ENCODE measurements at regions not wholly inside any gene's neighbourhood (a gene's known extent, or its start where the extent isn't known, plus 50 kb on each side); places are given as distances from the start of the nearest gene placed in this dataset.

DNA sequence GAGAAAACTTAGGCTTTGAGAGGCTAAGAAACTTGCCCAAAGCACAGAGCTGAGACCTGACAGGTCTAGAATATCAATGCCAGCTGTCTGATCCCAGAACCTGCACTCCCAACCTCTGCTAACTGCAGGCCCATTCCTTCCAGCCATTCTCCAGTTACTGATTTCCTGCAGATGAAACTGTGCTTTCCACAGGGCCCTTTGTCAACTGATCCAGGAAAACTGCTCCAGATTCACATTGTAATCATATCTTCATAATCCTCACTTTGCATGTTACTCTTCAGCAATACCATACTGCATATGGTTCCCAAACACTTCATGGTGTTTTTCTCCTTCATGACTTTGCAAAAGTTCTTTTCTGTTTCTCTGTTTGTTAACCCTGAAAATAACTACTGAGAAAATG lies 100.6 kb downstream of the RAP2A start:
- no peaks in the 10 kb centered on the region for H3K36me3 ChIP-seq
- H3K27me3 ChIP-seq = no peaks in the 10 kb centered on the region
- TF ChIP-seq POLR2A (IDR thresholded peaks at IDR 0.05) = no peak
- TF ChIP-seq, protein P1, sequence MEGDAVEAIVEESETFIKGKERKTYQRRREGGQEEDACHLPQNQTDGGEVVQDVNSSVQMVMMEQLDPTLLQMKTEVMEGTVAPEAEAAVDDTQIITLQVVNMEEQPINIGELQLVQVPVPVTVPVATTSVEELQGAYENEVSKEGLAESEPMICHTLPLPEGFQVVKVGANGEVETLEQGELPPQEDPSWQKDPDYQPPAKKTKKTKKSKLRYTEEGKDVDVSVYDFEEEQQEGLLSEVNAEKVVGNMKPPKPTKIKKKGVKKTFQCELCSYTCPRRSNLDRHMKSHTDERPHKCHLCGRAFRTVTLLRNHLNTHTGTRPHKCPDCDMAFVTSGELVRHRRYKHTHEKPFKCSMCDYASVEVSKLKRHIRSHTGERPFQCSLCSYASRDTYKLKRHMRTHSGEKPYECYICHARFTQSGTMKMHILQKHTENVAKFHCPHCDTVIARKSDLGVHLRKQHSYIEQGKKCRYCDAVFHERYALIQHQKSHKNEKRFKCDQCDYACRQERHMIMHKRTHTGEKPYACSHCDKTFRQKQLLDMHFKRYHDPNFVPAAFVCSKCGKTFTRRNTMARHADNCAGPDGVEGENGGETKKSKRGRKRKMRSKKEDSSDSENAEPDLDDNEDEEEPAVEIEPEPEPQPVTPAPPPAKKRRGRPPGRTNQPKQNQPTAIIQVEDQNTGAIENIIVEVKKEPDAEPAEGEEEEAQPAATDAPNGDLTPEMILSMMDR (IDR thresholded peaks at IDR 0.05) = no peak

DNA sequence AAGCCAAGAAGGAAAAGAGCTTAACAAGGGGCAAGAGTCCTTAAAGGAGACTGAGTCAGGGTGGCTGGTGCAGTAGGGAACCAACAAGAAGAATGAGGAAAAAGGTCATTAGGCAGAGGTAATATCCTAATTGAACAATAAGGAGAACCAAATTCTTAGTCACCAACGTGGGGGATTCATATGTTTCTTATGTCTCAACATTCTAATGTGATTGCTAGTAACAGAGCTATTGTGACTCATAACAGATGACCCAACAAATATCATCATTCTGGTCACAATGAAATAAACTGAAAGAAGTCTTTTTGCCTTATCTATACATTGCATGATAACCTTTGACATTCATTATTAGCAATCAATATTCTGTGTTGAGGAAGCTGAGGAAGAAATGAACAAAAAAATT lies 101.6 kb downstream of the RAP2A start:
- Histone ChIP-seq H3K27ac (no peak overlapping the region), H3K36me3 (no peaks in the 10 kb centered on the region), H3K4me1 (no peaks in the 10 kb centered on the region), H3K4me3 (no peak overlapping the region), H3K9me3 (no peaks in the 10 kb centered on the region), H3K27me3 (no peaks in the 10 kb centered on the region)
- DNase-seq = no peak
- TF ChIP-seq, protein P1 (IDR thresholded peaks at IDR 0.05) = no peak
- TF ChIP-seq POLR2A (IDR thresholded peaks at IDR 0.05) = no peak

More for the DNA sequence above, 100.6 kb downstream of the RAP2A start:
- Histone ChIP-seq H3K9me3 (no peaks in the 10 kb centered on the region), H3K4me1 (no peaks in the 10 kb centered on the region), H3K27ac (no peak overlapping the region), H3K4me3 (no peak overlapping the region)
- no peak for DNase-seq

DNA sequence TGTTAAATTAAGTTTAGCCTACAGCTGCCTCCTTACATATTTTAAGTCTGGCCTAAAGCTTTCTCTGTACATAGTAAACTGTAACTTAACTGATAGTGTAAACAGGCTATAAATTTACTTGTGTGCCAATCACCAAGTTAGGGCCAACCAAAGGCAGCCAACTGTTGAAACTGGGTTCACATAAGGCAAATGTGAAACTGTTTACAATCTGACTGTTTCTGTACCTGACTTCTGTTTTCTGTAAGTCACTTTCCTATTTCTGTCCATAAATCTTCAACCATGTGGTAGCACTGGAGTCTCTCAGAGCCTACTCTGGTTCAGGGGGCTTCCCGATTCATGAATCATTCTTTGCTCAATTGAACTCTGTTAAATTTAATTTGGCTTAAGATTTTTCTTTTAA lies 103.1 kb downstream of the RAP2A start:
- Histone ChIP-seq H3K36me3 (no peaks in the 10 kb centered on the region), H3K27ac (no peak overlapping the region), H3K27me3 (no peaks in the 10 kb centered on the region), H3K4me1 (no peaks in the 10 kb centered on the region), H3K9me3 (no peaks in the 10 kb centered on the region), H3K4me3 (no peak overlapping the region)
- DNase-seq = no peak
- TF ChIP-seq POLR2A (IDR thresholded peaks at IDR 0.05) = no peak
- TF ChIP-seq, protein P1 (IDR thresholded peaks at IDR 0.05) = no peak

DNA sequence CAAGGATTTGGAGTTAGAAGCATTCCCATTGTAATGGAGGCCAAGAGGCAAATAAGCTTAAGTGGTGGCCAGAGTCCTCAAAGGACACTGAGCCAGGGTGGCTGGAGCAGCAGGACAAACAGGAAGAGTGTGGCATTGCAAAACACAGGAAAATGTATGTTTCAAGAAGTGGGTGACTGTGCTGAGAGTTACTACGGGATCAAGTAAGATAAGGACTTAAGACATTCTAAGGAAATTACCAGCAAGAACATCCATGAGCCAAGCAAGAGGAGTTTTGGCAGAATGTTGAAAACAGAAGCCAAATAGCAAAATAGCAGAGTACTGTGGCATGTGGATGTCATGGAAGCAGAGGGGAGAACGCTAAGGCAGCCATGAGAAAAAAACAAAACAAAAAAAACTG lies 104.2 kb downstream of the RAP2A start:
- H3K27me3 ChIP-seq = no peaks in the 10 kb centered on the region
- no peak overlapping the region for H3K4me3 ChIP-seq
- no peaks in the 10 kb centered on the region for H3K36me3 ChIP-seq
- H3K27ac ChIP-seq = no peak overlapping the region
- TF ChIP-seq POLR2A (IDR thresholded peaks at IDR 0.05) = no peak
- TF ChIP-seq, protein P1 (IDR thresholded peaks at IDR 0.05) = no peak
- H3K9me3 ChIP-seq = no peaks in the 10 kb centered on the region
- DNase-seq = no peak
- H3K4me1 ChIP-seq = peaks cover 0 to 3% (median 0%) of the 10 kb centered on the region in 4 donors

DNA sequence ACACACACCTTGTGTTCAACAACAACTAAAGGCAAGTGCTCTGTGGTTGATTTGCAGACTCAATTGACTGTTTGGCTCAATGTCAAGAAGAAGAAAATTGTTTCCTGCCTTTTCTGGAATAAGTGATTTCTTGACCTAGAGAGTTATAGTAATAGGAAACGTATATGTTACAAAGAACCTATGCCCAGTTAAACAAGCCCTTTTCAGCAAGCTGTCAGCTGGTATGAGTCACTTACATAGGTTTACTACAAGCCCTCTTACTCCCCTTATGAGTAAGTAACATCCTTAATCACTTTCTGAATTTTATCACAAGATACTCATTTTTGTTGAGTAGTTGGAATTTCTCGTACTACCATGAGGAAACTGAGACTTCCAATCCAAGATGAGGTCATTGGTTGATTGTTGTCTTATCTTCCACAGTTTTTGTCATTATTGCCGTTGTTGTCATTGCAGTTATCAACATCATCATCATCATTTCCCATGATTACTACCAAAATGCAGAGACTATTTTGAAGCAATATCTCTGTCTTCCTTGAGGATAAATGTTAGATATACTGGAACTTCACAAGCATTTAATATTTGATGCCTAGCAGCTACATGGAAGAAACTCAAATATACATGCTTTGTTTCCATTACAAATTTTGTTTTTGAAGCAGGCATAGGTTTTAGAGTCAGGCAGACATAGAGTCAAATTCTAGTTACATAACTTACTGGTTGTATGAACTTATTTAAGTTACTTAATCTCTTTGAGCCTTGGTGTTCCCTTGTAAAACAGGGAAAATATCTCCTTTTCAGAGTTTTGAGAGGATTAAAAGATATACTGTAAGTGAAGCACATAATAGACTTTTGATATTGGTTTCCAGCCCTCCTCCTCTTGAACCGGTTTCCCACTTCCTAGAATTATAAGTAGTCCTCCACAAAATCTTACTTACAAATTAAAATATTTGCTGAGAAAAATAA lies 106.0 kb downstream of the RAP2A start:
- H3K27me3 ChIP-seq = no peaks in the 10 kb centered on the region
- no peaks in the 10 kb centered on the region for H3K9me3 ChIP-seq
- H3K4me1 ChIP-seq = peaks cover 0 to 4% (median 0%) of the 10 kb centered on the region in 4 donors
- H3K36me3 ChIP-seq = no peaks in the 10 kb centered on the region
- TF ChIP-seq, protein P1 (IDR thresholded peaks at IDR 0.05) = no peak
- no peak for TF ChIP-seq POLR2A (IDR thresholded peaks at IDR 0.05)
- no peak overlapping the region for H3K4me3 ChIP-seq
- no peak overlapping the region for H3K27ac ChIP-seq
- DNase-seq = no peak
